ENCODE measurements at regions not wholly inside any gene's neighbourhood (a gene's known extent, or its start where the extent isn't known, plus 50 kb on each side); places are given as distances from the start of the nearest gene placed in this dataset.

DNA sequence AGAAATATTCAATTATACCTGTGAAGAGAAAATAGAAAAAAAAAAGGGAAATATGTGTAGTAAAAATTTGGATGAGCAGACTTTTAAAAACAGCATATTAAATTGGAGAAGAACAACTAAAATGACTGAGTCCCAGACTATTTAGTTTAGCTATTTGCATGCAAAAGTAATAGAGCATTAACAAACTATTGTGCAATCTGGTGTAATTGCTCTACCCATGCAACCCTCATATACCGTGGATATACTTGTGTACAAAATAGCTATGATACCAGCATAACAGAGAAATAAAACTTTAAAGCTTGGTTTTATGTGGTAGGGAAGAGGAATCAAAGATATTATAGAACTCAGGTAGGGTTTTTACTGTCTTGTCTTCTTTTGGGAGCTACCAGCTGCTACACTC is 78.7 kb upstream of the PRDM9 start:
- TF ChIP-seq, protein P1, sequence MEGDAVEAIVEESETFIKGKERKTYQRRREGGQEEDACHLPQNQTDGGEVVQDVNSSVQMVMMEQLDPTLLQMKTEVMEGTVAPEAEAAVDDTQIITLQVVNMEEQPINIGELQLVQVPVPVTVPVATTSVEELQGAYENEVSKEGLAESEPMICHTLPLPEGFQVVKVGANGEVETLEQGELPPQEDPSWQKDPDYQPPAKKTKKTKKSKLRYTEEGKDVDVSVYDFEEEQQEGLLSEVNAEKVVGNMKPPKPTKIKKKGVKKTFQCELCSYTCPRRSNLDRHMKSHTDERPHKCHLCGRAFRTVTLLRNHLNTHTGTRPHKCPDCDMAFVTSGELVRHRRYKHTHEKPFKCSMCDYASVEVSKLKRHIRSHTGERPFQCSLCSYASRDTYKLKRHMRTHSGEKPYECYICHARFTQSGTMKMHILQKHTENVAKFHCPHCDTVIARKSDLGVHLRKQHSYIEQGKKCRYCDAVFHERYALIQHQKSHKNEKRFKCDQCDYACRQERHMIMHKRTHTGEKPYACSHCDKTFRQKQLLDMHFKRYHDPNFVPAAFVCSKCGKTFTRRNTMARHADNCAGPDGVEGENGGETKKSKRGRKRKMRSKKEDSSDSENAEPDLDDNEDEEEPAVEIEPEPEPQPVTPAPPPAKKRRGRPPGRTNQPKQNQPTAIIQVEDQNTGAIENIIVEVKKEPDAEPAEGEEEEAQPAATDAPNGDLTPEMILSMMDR (IDR thresholded peaks at IDR 0.05): no peak
- no peak for TF ChIP-seq POLR2A (IDR thresholded peaks at IDR 0.05)
- no peak for TF ChIP-seq EP300 (IDR thresholded peaks at IDR 0.05)

All from ovary (tissue), 3 donors.